Femur (tissue), 1 donor: ENCODE measurements at regions not wholly inside any gene's neighbourhood (a gene's known extent, or its start where the extent isn't known, plus 50 kb on each side); places are given as distances from the start of the nearest gene placed in this dataset.
"Not testable (repeated sequence)": the region's sequence is repeated elsewhere in the genome, so short reads cannot be mapped to it uniquely, and the experiment has no call there.

Source experiments
- DNase-seq: peaks from one replicate; pipeline ENCODE4 v3.0.0-alpha.2; 2017

DNA sequence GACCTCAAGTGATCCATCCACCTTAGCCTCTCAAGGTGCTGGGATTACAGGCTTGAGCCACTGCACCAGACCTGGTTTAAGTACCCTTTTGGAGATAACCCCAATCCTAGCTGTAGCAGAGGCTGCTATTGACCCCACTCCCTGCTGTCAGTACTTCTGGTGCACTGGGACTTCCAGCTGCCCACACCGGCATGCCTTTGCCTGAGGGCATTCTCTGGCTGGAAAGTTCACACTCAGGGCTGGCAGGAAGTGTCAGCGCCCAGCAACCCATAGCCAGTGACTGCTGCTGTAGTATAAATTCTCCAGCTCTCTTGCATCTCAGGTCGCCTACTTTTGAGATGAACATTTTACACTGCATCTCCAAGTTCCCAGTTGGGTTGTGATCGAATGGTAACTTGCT is 75.3 kb downstream of the UTRN start:
- DNase-seq = no peak

DNA sequence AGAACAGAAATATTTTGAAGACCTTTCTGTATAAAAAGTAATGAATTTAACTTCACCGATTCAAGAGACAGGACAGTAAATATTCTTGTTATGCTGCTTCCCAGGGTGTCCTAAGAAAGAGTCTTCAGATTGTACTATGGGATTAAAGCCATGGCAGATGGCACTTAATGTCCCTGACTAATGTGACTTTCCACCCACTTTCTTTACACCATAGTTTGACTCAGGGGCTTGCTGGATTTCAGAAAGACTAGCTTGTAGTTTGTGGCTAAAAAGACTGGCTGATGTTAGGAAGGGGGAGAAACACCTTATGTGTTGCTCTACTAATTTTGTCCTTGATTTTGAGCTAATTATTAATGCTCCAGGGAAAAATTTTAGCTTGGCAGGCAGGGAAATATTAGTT is 75.9 kb downstream of the UTRN start:
- no peak for DNase-seq

DNA sequence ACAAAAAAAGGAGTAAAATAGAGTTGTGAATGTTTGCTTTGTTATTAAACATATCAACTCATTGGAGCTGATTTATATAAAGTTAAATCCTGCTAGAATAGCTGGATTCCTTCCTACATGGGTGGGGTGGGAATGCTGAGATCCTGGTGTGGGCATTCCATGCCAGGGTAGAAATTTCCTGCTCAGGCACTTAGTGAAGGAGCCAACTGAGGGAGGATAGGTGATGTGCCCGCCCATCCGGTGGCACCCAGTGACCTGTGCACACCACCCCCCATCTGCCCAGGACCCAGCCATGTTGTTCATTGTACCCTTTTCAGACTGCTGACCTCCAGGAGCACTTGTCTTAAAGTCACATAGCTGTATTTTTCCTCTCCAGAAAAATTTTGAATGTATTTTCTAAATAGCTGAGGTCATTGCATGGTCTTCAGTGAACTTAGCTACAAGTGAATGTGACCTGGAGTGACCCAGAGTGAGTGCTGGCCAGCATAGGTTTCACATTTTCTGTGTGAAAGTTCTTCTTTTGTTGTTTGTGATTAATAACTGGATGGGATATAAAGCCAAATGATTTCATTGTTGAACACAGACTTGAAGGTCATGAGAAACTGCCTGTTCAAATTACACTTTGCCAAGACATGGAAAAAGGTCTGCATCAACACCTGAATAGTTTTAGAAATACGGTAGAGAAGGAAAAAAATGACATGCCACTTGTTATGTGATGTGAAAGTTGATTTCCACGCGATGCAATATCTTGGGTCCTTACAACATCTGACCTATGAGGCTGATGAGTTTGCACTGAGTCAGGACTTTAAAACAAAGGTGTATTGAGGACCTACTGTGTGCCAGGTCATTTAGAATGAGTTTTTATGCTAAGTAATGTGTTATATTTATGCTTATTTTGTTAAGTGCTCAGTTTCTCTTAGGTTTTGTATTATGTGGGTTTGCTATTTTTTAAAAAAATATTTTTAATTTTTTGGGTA is 77.2 kb downstream of the UTRN start:
- DNase-seq = no peak

DNA sequence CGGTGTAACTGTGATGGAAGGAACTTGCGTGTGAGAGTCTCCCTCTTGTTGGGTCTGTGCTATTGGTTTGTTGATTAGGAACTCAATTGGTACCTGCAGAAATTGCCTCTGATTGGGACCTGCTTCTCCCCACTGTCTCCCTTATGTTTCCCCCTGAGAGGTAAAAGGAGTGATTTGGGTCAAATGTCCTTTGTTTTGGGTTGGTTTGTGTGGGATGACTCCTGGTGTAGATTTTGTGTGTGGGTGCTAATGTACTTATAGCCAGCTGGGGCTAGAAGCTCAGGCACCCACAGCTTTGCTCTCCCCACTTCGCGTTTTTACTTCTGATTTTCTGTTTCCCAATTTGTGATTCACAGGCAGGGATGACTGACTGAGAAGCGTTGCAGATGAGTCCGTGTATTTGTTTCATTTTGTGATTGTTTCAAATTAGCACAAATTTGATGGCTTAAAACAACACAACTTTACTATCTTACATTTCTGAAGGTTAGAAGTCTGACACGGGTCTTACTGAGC is 79.1 kb downstream of the UTRN start:
- DNase-seq = no peak

GRCh38 chr6:144364782-144365181 is 79.6 kb downstream of the UTRN start:
- no peak for DNase-seq

GRCh38 chr6:144365271-144365670 is 80.1 kb downstream of the UTRN start:
- DNase-seq = no peak

GRCh38 chr6:144369696-144370095 is 84.6 kb downstream of the UTRN start:
- DNase-seq = not testable (repeated sequence)

GRCh38 chr6:144372116-144372515 is 87.0 kb downstream of the UTRN start:
- DNase-seq = no peak

GRCh38 chr6:144372611-144373594 is 87.8 kb downstream of the UTRN start:
- no peak for DNase-seq

- DNase-seq = not testable (repeated sequence)
Observed at GRCh38 chr6:144374525-144374924, 89.4 kb downstream of the UTRN start.

GRCh38 chr6:144377586-144378210 is 92.6 kb downstream of the UTRN start:
- peak; percentile 53 for DNase-seq

- no peak for DNase-seq
Observed at GRCh38 chr6:144378437-144378836, 93.3 kb downstream of the UTRN start.

DNA sequence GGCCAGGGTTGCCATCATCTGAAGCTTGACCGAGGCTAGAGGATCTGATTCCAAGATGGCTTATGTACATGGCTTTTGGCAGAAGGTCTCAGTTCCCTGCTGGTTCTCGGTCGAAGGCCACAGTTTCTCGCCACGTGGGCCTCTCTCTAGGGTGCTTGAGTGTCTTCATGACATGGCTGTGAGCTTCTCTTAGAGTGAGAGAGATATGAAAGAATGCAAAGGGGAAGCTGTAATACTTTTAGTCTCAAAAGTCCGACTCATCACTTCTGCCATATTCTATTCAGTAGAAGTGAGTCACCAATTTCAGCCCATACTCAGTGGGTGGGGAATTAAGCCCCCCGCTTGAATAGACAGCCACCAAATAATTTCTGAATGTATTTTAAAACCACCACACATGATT is 94.2 kb downstream of the UTRN start:
- no peak for DNase-seq

DNA sequence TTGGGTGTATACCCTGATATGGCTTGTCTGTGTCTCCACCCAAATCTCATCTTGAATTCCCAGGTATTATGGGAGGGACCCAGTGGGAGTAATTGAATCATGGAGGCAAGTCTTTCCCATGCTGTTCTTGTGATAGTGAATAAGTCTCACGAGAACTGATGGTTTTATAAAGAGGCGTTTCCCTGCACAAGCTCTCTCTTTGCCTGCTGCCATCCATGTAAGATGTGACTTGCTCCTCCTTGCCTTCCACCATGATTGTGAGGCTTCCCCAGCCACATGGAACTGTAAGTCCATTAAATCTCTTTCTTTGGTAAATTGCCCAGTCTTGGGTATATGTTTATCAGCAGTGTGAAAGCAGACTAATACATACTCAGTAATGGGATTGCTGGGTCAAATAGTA is 96.4 kb downstream of the UTRN start:
- DNase-seq = not testable (repeated sequence)

DNA sequence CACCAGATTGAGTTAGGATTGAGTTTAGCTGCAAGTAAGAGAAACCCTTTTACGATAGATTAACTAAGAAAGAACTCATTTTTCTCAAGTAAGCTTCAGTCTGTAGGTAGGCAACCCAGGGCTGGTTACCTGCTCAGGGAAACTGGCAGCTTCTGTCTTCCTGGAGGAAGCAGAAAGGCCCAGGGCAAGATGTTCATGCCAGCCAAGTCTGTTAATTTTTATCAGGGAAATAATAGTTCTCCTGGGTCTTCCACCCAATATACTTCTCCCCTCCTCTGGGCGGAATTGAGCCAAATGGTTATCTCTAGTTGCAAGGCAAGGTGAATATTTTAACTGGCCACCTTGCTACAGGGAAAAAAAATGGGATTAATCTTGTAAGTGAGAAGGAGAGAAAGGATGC is 98.2 kb downstream of the UTRN start:
- DNase-seq = no peak

DNA sequence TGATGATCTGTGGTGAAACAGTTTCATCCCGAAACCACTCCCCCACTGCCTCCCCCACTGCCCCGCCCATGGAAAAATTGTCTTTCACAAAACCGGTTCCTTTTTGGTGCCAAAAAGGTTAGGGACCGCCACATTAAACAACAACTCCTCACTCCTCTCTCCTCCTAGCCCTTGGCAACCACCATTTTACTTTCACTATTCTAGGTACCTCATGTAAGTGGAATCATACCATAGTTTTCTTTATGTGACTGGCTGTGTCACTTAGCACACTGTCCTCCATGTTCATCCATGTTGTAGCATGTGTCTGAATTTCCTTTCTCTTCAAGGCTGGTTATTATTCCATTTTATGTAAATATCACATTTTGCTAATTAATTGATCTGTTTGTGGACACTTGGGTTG is 99.3 kb downstream of the UTRN start:
- DNase-seq = no peak

GRCh38 chr6:144389474-144389873 is 104.3 kb downstream of the UTRN start:
- DNase-seq = not testable (repeated sequence)

- DNase-seq = no peak
Observed at GRCh38 chr6:144390202-144390601, 105.1 kb downstream of the UTRN start.

DNA sequence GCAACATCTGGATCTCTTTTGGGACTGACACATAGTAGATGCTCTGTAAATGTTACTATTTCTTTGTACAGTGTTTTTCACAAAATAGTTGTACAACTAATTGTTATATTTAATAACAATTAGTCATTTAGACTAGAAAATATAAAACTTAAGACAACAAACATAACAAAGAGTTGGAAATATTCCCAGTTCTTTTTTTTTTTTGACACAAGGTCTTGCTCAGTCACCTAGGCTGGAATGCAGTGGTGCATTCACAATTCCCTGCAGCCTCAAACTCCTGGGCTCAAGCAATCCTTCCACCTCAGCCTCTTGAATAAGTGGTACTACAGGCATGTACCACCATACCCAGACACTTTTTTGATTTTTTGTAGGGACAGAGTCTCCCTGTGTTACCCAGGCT is 105.8 kb downstream of the UTRN start:
- DNase-seq = no peak

- no peak for DNase-seq
Observed at GRCh38 chr6:144392536-144392935, 107.4 kb downstream of the UTRN start.

DNA sequence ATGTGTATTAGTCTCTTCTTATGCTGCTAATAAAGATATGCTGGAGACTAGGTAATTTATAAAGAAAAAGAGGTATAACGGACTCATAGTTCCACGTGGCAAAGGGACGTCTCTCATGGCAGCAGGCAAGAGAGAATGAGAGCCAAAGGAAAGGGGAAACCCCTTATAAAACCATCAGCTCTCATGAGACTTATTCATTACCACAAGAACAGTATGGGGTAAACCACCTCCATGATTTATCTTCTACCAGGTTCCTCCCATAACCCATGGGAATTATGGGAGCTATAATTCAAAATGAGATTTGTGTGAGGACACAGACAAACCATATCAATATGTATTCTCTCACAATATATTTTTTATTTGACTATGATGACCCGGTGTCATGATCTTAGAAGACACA is 109.1 kb downstream of the UTRN start:
- DNase-seq = no peak

- DNase-seq = no peak
Observed at GRCh38 chr6:144395014-144395413, 109.9 kb downstream of the UTRN start.

- DNase-seq = no peak
Observed at GRCh38 chr6:144395826-144396225, 110.7 kb downstream of the UTRN start.
